DND-41 (cell line): ENCODE measurements at regions not wholly inside any gene's neighbourhood (a gene's known extent, or its start where the extent isn't known, plus 50 kb on each side); places are given as distances from the start of the nearest gene placed in this dataset.

ENCODE experiments used
- ATAC-seq: fragments of 200-7000 bp; cut with Tn5 transposase; 3 replicates; pipeline ENCODE4 v1.9.1; 2021; ENCODE audit warnings: low read depth; ENCODE audit not compliant: insufficient read depth
- DNase-seq: peaks from one replicate; pipeline ENCODE4 v3.0.0-alpha.2; 2020
- H2AFZ ChIP-seq: 2 replicates; pipeline ENCODE4 v1.6.0; 2012; ENCODE audit warnings: low read depth, low read length
- H3K27ac ChIP-seq: 2 replicates; pipeline ENCODE4 v1.5.1; 2012; ENCODE audit warnings: low read length, inconsistent platforms
- H3K27me3 ChIP-seq: fragments of 200-600 bp; sonication (generic); 2 replicates; pipeline ENCODE4 v1.6.0; 2012; ENCODE audit warnings: low read length, mild to moderate bottlenecking, inconsistent platforms; ENCODE audit not compliant: insufficient read depth, poor library complexity
- H3K36me3 ChIP-seq: 2 replicates; pipeline ENCODE4 v1.5.1; 2012; ENCODE audit warnings: low read length, inconsistent platforms; ENCODE audit not compliant: insufficient read depth
- H3K4me1 ChIP-seq: 2 replicates; pipeline ENCODE4 v1.5.1; 2012; ENCODE audit warnings: mild to moderate bottlenecking, low read length; ENCODE audit not compliant: insufficient read depth
- H3K4me2 ChIP-seq: 2 replicates; pipeline ENCODE4 v1.6.0; 2012; ENCODE audit warnings: mild to moderate bottlenecking, moderate library complexity, low read length, inconsistent platforms; ENCODE audit not compliant: insufficient read depth
- H3K4me3 ChIP-seq, 2 experiments: fragments of 200-600 bp in 1 of 2; shearing (Covaris generic) in 1 of 2; 2 replicates each; pipeline ENCODE4 v1.5.1; 2012 to 2016; ENCODE audit warnings: inconsistent platforms in 2 of 2, low read length in 2 of 2, mild to moderate bottlenecking in 2 of 2, low read depth in 1 of 2, moderate library complexity in 1 of 2
- H3K79me2 ChIP-seq: 2 replicates; pipeline ENCODE4 v1.6.0; 2012; ENCODE audit warnings: low read length, inconsistent platforms; ENCODE audit not compliant: insufficient read depth
- H3K9ac ChIP-seq: 2 replicates; pipeline ENCODE4 v1.6.0; 2012; ENCODE audit warnings: low read depth, mild to moderate bottlenecking, inconsistent platforms, low read length, moderate library complexity
- H3K9me3 ChIP-seq: 2 replicates; pipeline ENCODE4 v1.5.1; 2012; ENCODE audit warnings: low read length, moderate library complexity, mild to moderate bottlenecking, inconsistent platforms; ENCODE audit not compliant: insufficient read depth, severe bottlenecking
- H4K20me1 ChIP-seq: 2 replicates; pipeline ENCODE4 v1.6.0; 2012; ENCODE audit warnings: low read length; ENCODE audit not compliant: insufficient read depth
- EZH2 ChIP-seq: IDR thresholded peaks from 3 replicates; pipeline ENCODE4 v1.6.1; 2012; ENCODE audit warnings: borderline replicate concordance, low read depth, mild to moderate bottlenecking, moderate library complexity, low read length, inconsistent platforms; ENCODE audit not compliant: severe bottlenecking
- TF ChIP-seq, protein P1 (sequence below): IDR thresholded peaks from 2 replicates; pipeline ENCODE4 v1.5.1; 2012; ENCODE audit warnings: borderline replicate concordance, low read length, moderate library complexity, mild to moderate bottlenecking; ENCODE audit not compliant: poor library complexity, severe bottlenecking; ENCODE audit errors: extremely low read depth

DNA sequence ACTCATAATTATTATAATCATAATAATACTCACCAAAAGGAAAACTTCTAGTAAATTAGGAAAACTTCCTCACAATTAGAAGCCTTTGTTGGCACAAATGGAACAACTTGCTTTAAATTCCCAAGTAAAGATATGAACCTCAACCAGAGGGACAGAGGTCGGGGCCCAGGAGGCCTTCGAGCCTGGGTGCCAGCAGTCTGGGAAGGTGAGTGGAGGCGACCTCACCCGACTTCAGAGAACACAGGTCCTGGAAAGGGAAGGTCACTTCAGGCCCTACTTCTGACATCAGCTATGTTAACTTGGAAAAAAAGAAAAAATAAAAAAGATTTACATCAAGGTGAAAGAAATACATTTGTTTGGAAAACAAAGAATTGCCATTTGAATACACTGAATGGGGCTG, 350.0 kb upstream of the MYT1L start:
- no peak for DNase-seq
- no peak overlapping the region for H3K4me3 ChIP-seq

DNA sequence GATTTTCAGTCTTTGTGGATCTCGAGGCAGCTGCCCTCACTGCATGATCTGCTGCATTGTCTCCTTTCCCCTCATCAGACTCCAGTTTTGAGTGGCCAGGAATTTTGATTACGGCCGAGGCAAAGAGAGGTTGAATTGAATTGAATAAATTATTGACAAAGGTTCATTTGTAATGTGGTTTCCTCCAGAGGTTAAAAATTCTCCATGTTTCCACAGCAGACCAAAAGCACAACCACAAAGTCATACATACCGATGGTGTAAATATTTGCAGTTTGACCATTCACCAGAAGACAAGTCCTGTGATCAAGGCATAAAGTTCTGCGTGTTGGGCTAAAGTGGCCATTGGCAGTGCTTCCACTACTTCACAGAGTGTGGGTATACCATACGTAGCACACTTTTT, 343.8 kb upstream of the MYT1L start:
- ATAC-seq (no peak), DNase-seq (no peak)
- no peak overlapping the region for H3K4me3 ChIP-seq
- H3K27me3 ChIP-seq = no peaks in the 10 kb centered on the region
- no peak for TF ChIP-seq EZH2
- TF ChIP-seq, protein P1, sequence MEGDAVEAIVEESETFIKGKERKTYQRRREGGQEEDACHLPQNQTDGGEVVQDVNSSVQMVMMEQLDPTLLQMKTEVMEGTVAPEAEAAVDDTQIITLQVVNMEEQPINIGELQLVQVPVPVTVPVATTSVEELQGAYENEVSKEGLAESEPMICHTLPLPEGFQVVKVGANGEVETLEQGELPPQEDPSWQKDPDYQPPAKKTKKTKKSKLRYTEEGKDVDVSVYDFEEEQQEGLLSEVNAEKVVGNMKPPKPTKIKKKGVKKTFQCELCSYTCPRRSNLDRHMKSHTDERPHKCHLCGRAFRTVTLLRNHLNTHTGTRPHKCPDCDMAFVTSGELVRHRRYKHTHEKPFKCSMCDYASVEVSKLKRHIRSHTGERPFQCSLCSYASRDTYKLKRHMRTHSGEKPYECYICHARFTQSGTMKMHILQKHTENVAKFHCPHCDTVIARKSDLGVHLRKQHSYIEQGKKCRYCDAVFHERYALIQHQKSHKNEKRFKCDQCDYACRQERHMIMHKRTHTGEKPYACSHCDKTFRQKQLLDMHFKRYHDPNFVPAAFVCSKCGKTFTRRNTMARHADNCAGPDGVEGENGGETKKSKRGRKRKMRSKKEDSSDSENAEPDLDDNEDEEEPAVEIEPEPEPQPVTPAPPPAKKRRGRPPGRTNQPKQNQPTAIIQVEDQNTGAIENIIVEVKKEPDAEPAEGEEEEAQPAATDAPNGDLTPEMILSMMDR = no peak
- H4K20me1 ChIP-seq = no peaks in the 10 kb centered on the region
- no peaks in the 10 kb centered on the region for H3K79me2 ChIP-seq
- no peaks in the 10 kb centered on the region for H3K4me1 ChIP-seq
- H3K4me2 ChIP-seq = no peak overlapping the region
- H3K27ac ChIP-seq = no peak overlapping the region
- no peaks in the 10 kb centered on the region for H3K9me3 ChIP-seq
- no peaks in the 10 kb centered on the region for H3K36me3 ChIP-seq
- H2AFZ ChIP-seq = no peak overlapping the region
- H3K9ac ChIP-seq = no peak overlapping the region

More for the DNA sequence above, 350.0 kb upstream of the MYT1L start:
- Histone ChIP-seq H3K4me2 (no peak overlapping the region), H4K20me1 (no peaks in the 10 kb centered on the region), H2AFZ (no peak overlapping the region), H3K27ac (no peak overlapping the region), H3K9me3 (no peaks in the 10 kb centered on the region), H3K9ac (no peak overlapping the region), H3K79me2 (no peaks in the 10 kb centered on the region), H3K27me3 (no peaks in the 10 kb centered on the region), H3K4me1 (peaks cover 10% of the 10 kb centered on the region; the same call in 1 of the 2 replicates), H3K36me3 (no peaks in the 10 kb centered on the region)
- no peak for ATAC-seq
- TF ChIP-seq EZH2 = no peak
- TF ChIP-seq, protein P1 = no peak

DNA sequence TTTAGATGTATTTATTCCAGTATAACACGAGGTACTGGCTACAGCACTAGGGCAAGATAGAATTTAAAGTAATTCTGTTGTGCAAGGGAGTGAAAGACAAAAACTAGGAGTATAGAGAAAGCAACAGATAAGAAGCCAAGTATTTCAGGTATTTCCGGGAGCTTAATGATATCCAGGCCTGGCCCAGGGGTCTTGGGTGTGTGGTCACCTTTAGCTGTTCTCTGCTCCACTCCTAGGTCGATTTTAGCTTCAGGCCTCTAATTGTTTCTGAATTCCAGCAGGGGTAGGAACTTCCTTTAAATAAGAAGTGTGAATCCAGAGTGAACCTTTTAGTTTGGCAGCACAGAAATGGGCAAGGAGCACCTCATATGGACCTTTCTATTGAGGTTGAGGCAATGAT, 342.3 kb upstream of the MYT1L start:
- Histone ChIP-seq H3K4me1 (no peaks in the 10 kb centered on the region), H3K79me2 (no peaks in the 10 kb centered on the region), H3K4me3 (no peak overlapping the region), H3K27ac (no peak overlapping the region), H3K36me3 (no peaks in the 10 kb centered on the region), H3K27me3 (no peaks in the 10 kb centered on the region), H4K20me1 (no peaks in the 10 kb centered on the region), H3K9ac (no peak overlapping the region), H2AFZ (no peak overlapping the region), H3K9me3 (no peaks in the 10 kb centered on the region), H3K4me2 (no peak overlapping the region)
- TF ChIP-seq, protein P1 = no peak
- TF ChIP-seq EZH2 = no peak
- DNase-seq (no peak), ATAC-seq (no peak)

DNA sequence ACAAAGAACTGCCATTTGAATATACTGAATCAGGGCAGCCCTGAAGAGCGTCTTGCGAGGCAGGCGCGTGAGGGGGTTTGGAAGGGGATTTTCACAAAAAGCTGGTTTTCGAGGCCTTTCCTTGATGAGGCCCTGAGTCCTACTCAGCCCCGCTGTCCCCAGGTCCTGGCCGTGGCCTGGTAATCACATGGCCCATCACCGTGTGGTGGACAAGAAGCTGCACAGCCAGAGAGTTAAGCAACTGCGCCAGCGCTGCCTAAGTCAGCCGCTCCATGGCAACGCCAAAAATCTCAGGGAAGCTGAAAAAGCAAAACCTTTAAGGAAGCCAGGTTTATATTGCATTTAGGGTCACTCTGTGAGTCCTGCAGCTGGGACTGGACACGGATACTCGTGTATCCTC, 341.2 kb upstream of the MYT1L start:
- ATAC-seq (no peak), DNase-seq (no peak)
- no peaks in the 10 kb centered on the region for H3K36me3 ChIP-seq
- TF ChIP-seq EZH2 = no peak
- TF ChIP-seq, protein P1 = no peak
- H3K79me2 ChIP-seq = no peaks in the 10 kb centered on the region
- no peak overlapping the region for H3K4me2 ChIP-seq
- H3K27ac ChIP-seq = no peak overlapping the region
- H3K4me3 ChIP-seq = no peak overlapping the region
- H3K9ac ChIP-seq = no peak overlapping the region
- H3K9me3 ChIP-seq = no peaks in the 10 kb centered on the region
- H4K20me1 ChIP-seq = no peaks in the 10 kb centered on the region
- no peak overlapping the region for H2AFZ ChIP-seq
- no peaks in the 10 kb centered on the region for H3K27me3 ChIP-seq
- no peaks in the 10 kb centered on the region for H3K4me1 ChIP-seq
